Stimulated activated naive CD8-positive, alpha-beta T cell treated with anti-CD3 and anti-CD28 coated beads, Interleukin-15, amount 100 ng/mL, for 72 hours (primary cell): ENCODE measurements at regions not wholly inside any gene's neighbourhood (a gene's known extent, or its start where the extent isn't known, plus 50 kb on each side); places are given as distances from the start of the nearest gene placed in this dataset.

Experiments
- ATAC-seq: fragments of 150-1000 bp; cut with Tn5 transposase; 2 replicates; pipeline ENCODE4 v1.10.0; 2021; ENCODE audit warnings: mild to moderate bottlenecking, moderate library complexity
- DNase-seq, 2 donors: peaks; one replicate each; pipeline ENCODE4 v3.0.0; 2021 to 2022
- H3K27ac Mint-ChIP-seq, 2 donors: one replicate each; pipeline ENCODE4 v1.8.0; 2022; ENCODE audit warnings: mild to moderate bottlenecking in 2 of 2, mixed read lengths in 2 of 2, moderate library complexity in 2 of 2
- H3K27me3 Mint-ChIP-seq: one replicate; pipeline ENCODE4 v1.8.0; 2022; ENCODE audit warnings: mixed read lengths
- H3K4me1 Mint-ChIP-seq: one replicate; pipeline ENCODE4 v1.8.0; 2022; ENCODE audit warnings: mild to moderate bottlenecking, mixed read lengths
- H3K4me3 Mint-ChIP-seq, 2 donors: one replicate each; pipeline ENCODE4 v1.8.0; 2022; ENCODE audit warnings: mild to moderate bottlenecking in 2 of 2, mixed read lengths in 2 of 2, moderate library complexity in 1 of 2
- H3K9me3 Mint-ChIP-seq, 2 donors: one replicate each; pipeline ENCODE4 v1.8.0; 2022; ENCODE audit warnings: mixed read lengths in 2 of 2

DNA sequence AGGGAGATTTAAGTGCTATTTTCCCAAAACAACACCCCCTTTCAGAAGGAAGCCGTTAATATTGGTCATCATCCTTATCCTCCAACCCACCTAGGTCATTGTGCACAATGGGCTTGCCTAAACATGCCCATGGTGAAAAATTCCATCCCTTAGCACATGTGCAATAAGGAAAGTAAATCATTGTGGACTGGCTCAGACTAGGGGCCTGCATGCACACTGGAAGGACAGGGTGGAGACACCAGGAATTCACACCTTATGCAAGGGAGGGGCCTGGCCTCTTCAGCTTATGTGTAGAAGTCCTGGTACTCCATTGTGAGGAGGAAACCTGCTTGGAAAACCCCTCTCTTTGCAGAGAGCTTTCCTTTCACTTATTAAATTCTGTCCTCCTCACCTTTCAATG, 311.4 kb upstream of the NDST4 start:
- no peak for ATAC-seq
- DNase-seq, result no peak
- Mint-ChIP-seq H3K27me3 (no peaks in the 10 kb centered on the region), H3K27ac (no peak overlapping the region), H3K4me3 (no peak overlapping the region), H3K4me1 (no peaks in the 10 kb centered on the region), H3K9me3 (peaks cover 8 to 15% of the 10 kb centered on the region in 2 donors)

DNA sequence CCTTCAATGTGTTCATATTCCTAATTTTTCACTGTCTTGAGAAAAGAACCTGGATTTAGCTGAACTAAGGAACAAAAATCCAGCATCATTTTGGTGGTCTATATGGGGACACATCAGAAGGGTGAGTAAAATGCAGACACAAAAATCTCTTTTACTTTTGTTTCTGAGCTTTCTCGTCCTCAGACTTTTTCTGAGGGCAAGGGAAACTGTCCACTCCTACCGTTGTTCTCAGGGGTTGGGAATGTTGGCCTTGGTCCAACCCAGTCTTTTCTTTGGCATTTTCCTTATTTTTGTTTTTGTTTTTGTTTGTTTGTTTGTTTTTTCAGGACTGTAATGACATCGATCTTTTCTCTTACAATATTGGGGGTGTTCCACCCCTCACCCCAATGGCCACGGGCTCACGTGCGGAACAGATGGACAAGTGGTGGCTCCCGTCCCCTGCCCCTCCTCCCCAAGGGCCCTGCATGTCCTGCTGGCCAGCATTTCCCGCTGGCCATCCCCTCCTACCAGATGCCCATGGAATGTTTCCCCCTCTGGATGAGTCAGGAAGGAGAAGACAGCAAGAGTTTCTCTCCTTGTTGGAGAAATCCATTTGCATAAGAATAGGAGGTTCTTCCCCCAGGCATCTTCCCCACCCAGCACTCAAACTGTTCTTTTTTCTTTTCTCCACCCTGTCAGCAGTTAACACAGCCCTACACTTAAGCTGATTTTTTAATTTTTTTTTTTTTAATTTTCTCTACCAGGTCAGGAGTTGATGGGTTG, 305.4 kb upstream of the NDST4 start:
- no peak overlapping the region for H3K4me3 Mint-ChIP-seq
- DNase-seq, result no peak
- no peaks in the 10 kb centered on the region for H3K27me3 Mint-ChIP-seq
- peak overlapping the region in 1 of 2 donors; percentile 19 for H3K27ac Mint-ChIP-seq
- no peaks in the 10 kb centered on the region for H3K4me1 Mint-ChIP-seq
- peaks cover 8 to 26% of the 10 kb centered on the region in 2 donors for H3K9me3 Mint-ChIP-seq
- ATAC-seq, result no peak

DNA sequence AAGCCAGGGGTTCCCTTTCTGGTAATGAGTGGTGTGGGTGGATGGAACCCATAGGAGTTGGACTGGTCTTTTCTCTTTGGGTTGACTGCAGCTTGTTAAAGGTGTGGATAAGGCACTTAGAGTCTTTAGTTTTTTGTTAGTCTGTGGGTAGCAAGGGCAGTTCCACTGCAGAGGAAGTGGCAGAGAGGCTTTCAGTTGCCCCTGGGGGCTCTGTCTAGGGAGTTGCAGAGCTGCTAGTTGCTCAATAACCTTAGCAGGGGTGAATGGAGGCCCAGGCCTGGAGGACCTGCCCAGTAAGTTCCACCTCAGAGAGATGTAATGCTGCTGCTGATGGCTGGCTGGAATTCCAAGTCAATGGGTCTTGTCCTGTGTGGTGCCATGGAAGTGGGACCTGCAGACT, 282.6 kb upstream of the NDST4 start:
- no peak for DNase-seq
- H3K27ac Mint-ChIP-seq, result no peak overlapping the region
- no peak for ATAC-seq
- no peak overlapping the region for H3K4me3 Mint-ChIP-seq
- H3K27me3 Mint-ChIP-seq, result no peaks in the 10 kb centered on the region
- peaks cover 15 to 47% of the 10 kb centered on the region in 2 donors for H3K9me3 Mint-ChIP-seq
- no peaks in the 10 kb centered on the region for H3K4me1 Mint-ChIP-seq

GRCh38 chr4:115376866-115377265, 263.4 kb upstream of the NDST4 start:
- no peaks in the 10 kb centered on the region for H3K9me3 Mint-ChIP-seq
- DNase-seq (no peak), ATAC-seq (no peak)
- H3K4me3 Mint-ChIP-seq, result no peak overlapping the region
- H3K27me3 Mint-ChIP-seq, result no peaks in the 10 kb centered on the region
- H3K27ac Mint-ChIP-seq, result no peak overlapping the region
- no peaks in the 10 kb centered on the region for H3K4me1 Mint-ChIP-seq

DNA sequence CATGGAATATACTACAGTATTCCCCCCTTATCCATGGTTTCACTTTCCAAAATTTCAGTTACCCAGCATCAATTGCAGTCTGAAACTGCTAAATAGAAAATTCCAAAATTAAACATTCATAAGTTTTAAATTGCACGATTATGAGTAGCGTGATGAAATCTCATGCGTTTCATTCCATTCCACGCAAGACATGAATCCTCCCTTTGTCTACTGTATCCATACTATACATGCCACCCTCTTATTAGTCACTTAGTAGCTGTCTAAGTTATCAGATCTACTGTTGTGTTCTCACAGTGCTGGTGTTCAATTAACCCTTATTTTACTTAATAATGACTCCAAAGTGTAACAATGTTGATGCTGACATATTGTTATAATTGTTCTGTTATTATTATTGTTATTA, 261.2 kb upstream of the NDST4 start:
- no peak for ATAC-seq
- no peak for DNase-seq
- H3K27me3 Mint-ChIP-seq, result no peaks in the 10 kb centered on the region
- no peaks in the 10 kb centered on the region for H3K9me3 Mint-ChIP-seq
- no peaks in the 10 kb centered on the region for H3K4me1 Mint-ChIP-seq
- no peak overlapping the region for H3K27ac Mint-ChIP-seq
- H3K4me3 Mint-ChIP-seq, result no peak overlapping the region

DNA sequence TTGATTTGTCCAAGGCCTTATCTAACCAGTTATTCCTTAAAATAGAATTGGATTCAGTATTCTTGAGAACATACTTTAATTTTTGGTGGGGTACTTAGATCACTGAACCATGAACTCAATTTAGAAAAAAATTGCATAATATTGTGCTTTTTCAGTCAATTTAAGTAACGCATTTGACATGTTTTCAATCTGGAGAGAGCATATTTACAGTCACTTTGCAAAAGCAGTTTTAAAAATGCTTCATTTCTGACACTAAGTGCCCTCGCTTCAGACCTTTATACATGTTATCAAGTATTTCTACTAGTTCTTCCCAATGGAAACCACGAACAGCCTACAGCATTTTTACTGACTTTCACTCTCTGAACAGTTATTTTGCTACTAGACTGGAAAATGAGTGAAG, 257.1 kb upstream of the NDST4 start:
- Mint-ChIP-seq H3K4me3 (no peak overlapping the region), H3K4me1 (no peaks in the 10 kb centered on the region), H3K9me3 (no peaks in the 10 kb centered on the region), H3K27ac (no peak overlapping the region), H3K27me3 (no peaks in the 10 kb centered on the region)
- no peak for DNase-seq
- no peak for ATAC-seq

DNA sequence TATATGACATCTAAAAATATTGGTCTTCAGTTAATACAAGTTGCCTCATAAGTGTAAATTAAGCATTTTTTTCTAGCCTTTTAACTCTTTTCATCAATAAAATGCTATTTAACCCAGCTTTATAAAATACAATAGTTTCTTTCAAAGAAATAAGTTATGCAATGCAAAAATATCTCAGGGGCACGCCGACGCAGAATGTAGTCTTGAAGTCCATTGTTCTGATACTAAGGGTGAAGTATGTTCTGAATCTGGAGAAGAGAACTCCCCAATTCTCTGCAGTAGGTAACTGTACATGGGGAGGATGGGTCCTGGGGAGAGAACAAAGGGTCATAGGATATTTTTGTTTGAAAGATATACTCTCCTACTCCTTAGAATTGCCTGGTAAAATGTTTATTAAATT, 256.6 kb upstream of the NDST4 start:
- ATAC-seq (no peak), DNase-seq (no peak)
- Mint-ChIP-seq H3K4me1 (no peaks in the 10 kb centered on the region), H3K27me3 (no peaks in the 10 kb centered on the region), H3K4me3 (no peak overlapping the region), H3K9me3 (no peaks in the 10 kb centered on the region), H3K27ac (no peak overlapping the region)

DNA sequence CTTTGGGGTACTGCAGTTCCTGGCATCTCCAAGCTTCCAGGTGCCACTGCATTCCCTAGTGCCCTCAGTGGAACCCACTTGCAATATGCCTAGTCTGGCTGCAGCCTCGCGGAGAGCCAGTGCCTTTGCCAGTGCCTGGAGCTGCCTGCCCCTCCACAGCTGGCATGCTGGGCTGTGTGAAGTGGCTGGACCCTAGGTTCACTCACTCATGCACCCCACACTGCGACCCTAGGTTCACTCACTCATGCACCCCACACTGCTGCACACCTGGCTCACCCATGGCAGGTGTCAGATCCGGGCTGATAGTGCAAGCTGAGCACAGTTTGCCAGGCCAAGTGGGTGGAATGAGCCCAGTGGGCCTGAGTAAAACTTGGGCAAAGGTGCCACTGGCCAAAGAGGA, 253.0 kb upstream of the NDST4 start:
- H3K4me3 Mint-ChIP-seq, result no peak overlapping the region
- ATAC-seq, result no peak

GRCh38 chr4:115365185-115365584, 251.8 kb upstream of the NDST4 start:
- Mint-ChIP-seq H3K27ac (no peak overlapping the region), H3K27me3 (no peaks in the 10 kb centered on the region), H3K4me3 (no peak overlapping the region), H3K4me1 (no peaks in the 10 kb centered on the region), H3K9me3 (no peaks in the 10 kb centered on the region)
- DNase-seq, result no peak
- no peak for ATAC-seq

More for the DNA sequence above, 253.0 kb upstream of the NDST4 start:
- H3K4me1 Mint-ChIP-seq, result no peaks in the 10 kb centered on the region
- no peak for DNase-seq
- H3K9me3 Mint-ChIP-seq, result no peaks in the 10 kb centered on the region
- no peaks in the 10 kb centered on the region for H3K27me3 Mint-ChIP-seq
- no peak overlapping the region for H3K27ac Mint-ChIP-seq

DNA sequence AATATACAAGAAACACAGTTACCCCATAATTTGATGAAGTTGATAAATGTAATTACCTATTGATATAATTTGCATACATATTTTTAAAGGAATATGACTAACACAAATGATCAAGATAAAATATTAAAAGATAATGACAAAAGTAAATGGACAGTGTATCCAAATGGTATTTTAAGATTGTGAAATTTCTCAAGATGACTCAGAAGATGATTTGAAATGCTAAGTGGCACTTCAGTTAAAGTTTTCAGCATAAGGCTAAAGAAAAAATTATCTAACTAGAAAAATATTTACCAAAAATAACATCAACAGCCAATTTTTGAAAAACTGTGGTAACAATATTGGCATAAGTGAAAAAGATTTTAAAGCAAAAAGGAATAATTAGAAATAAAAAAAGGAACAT, 248.4 kb upstream of the NDST4 start:
- H3K9me3 Mint-ChIP-seq, result no peaks in the 10 kb centered on the region

DNA sequence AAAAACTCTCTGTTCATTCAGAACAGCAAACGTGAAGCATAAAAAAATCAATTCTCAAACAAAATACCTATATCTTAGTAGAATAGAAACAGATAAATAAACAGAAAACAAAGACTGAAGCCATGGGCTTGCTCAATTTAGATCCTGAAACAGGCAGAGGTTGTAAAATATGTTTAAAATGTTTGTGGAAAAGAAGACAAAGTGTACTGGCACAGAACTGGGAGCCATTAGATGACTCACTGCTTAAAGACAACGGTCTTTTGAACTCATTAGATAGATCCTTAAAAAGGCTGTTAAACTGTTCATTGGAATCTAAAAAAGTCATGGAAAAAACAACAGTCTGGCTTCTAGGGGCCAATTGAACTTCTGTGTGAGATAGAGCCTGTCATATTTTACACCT, 247.0 kb upstream of the NDST4 start:
- Mint-ChIP-seq H3K27ac (no peak overlapping the region), H3K27me3 (no peaks in the 10 kb centered on the region), H3K4me3 (no peak overlapping the region), H3K4me1 (no peaks in the 10 kb centered on the region), H3K9me3 (no peaks in the 10 kb centered on the region)
- ATAC-seq (no peak), DNase-seq (no peak)

More for the DNA sequence above, 248.4 kb upstream of the NDST4 start:
- DNase-seq, result no peak
- Mint-ChIP-seq H3K27me3 (no peaks in the 10 kb centered on the region), H3K4me1 (no peaks in the 10 kb centered on the region), H3K27ac (no peak overlapping the region), H3K4me3 (no peak overlapping the region)
- no peak for ATAC-seq

- H3K27me3 Mint-ChIP-seq, result no peaks in the 10 kb centered on the region
- H3K9me3 Mint-ChIP-seq, result peaks cover 11% of the 10 kb centered on the region in 2 donors
- H3K27ac Mint-ChIP-seq, result no peak overlapping the region
- H3K4me3 Mint-ChIP-seq, result no peak overlapping the region
- no peaks in the 10 kb centered on the region for H3K4me1 Mint-ChIP-seq
- DNase-seq (no peak), ATAC-seq (no peak)
These were observed 244.4 kb upstream of the NDST4 start for GRCh38 chr4:115357776-115358175.

GRCh38 chr4:115356176-115356575, 242.8 kb upstream of the NDST4 start:
- peaks cover 11 to 15% of the 10 kb centered on the region in 2 donors for H3K9me3 Mint-ChIP-seq
- no peaks in the 10 kb centered on the region for H3K27me3 Mint-ChIP-seq
- H3K27ac Mint-ChIP-seq, result no peak overlapping the region
- ATAC-seq, result no peak
- H3K4me3 Mint-ChIP-seq, result no peak overlapping the region
- no peak for DNase-seq
- H3K4me1 Mint-ChIP-seq, result no peaks in the 10 kb centered on the region

- no peaks in the 10 kb centered on the region for H3K4me1 Mint-ChIP-seq
- ATAC-seq, result no peak
These were observed 241.9 kb upstream of the NDST4 start for GRCh38 chr4:115355329-115355728.

DNA sequence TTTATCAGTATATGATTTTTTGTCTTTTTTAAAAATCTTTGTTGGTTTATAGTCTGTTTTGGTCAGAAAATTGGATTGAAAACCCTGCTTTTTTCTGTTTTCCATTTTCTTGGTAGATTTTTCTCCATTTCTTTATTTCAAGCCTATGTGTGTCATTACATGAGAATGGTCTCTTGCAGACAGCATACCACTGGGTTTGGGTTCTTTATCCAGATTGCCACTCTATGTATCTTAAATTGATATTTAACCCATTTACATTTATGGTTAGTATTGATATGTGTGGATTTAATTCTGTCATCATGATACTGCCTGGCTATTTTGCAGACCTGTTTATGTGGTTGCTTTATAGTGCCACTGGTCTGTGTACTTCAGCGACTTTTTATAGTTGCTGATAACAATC, 239.9 kb upstream of the NDST4 start:
- Mint-ChIP-seq H3K4me3 (no peak overlapping the region), H3K27ac (no peak overlapping the region), H3K9me3 (peaks cover 11 to 15% of the 10 kb centered on the region in 2 donors), H3K4me1 (no peaks in the 10 kb centered on the region), H3K27me3 (no peaks in the 10 kb centered on the region)
- DNase-seq, result no peak
- ATAC-seq, result no peak

More at GRCh38 chr4:115355329-115355728, 241.9 kb upstream of the NDST4 start:
- Mint-ChIP-seq H3K4me3 (no peak overlapping the region), H3K27ac (no peak overlapping the region), H3K9me3 (peaks cover 11 to 15% of the 10 kb centered on the region in 2 donors), H3K27me3 (no peaks in the 10 kb centered on the region)
- DNase-seq, result no peak

- Mint-ChIP-seq H3K27me3 (no peaks in the 10 kb centered on the region), H3K4me3 (no peak overlapping the region), H3K4me1 (no peaks in the 10 kb centered on the region), H3K27ac (no peak overlapping the region), H3K9me3 (no peaks in the 10 kb centered on the region)
- ATAC-seq, result no peak
- DNase-seq, result no peak
These were observed 229.8 kb upstream of the NDST4 start for GRCh38 chr4:115343171-115343570.
